GM19025 (cell line): ENCODE measurements at regions not wholly inside any gene's neighbourhood (a gene's known extent, or its start where the extent isn't known, plus 50 kb on each side); places are given as distances from the start of the nearest gene placed in this dataset.
"Not testable (repeated sequence)": the region's sequence is repeated elsewhere in the genome, so short reads cannot be mapped to it uniquely, and the experiment has no call there.

Experiments
- ATAC-seq: cut with Tn5 transposase; IDR thresholded peaks from one replicate; pipeline ENCODE4 v1.9.1; 2021; ENCODE audit warnings: mild to moderate bottlenecking, low read depth, moderate library complexity; ENCODE audit not compliant: unreplicated experiment

- no peak for ATAC-seq
These were observed 347.5 kb downstream of the NKX6-1 start for GRCh38 chr4:84151574-84151973.

DNA sequence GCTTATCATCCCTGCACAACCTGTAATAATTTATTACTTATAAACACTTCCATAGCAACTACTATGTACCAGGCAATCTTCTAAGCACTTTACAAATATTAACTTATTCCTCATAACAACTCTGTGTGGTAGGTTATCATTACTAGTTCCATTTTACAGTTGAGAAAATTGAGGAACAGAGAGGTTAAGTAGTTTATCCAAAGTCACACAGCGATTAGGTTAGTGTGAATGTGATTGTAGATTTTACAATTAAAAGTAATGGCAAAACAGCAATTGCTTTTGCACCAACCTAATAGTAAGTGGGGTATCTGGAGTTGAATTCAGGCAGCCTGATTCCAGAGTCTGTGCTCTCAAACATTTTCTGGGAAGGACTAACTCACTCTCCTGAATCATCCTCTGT is 348.9 kb downstream of the NKX6-1 start:
- ATAC-seq = no peak

- no peak for ATAC-seq
These were observed 351.3 kb downstream of the NKX6-1 start for GRCh38 chr4:84147831-84148230.

DNA sequence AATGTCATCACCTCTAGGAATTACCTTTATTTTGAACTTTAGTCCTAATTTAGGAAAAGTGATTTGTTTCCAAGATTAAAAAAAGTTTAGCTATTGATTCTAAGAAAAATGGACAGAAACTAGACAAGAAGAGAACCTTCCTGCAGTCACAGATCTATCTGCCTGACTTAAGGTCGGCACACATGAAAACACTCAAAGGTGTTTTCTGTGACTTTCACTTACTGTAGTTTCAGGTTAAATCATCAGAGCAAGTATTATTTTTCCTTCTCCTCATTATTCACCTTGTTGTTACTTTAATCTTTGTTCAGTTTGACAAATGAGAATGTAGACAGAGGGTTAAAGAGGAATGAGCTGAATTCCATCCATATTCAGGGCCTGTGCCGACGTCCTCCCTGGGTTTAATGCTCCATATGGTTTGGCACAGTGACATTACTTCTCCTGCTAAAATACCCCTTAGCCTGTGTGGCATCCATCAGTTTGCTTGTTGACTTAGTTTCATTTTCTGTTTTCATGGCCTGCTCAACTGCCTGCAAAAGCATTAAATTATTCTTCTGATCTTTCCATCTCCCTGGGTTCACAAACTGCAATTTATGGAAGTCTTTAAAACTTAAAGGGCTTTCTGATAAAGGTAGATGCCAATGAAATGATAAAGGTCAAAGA is 352.7 kb downstream of the NKX6-1 start:
- no peak for ATAC-seq

DNA sequence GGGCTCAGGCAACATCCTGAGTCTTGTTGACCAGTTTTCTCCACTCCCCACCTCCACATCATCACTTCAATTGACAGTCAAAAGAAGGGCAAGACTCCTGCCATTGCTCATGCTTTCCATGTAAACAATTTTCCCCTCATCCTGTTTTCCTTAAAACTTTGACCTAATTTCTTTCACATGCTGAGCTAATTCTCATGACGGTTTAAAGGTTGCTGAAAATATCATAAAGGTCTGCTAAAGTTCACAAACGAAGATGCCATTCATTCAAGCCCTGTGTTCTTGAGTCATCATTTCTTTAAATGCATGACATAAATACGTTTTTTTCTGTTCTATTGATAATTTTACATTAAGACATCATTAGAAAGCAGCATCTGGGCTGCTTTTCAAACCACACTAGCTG is 353.9 kb downstream of the NKX6-1 start:
- no peak for ATAC-seq

DNA sequence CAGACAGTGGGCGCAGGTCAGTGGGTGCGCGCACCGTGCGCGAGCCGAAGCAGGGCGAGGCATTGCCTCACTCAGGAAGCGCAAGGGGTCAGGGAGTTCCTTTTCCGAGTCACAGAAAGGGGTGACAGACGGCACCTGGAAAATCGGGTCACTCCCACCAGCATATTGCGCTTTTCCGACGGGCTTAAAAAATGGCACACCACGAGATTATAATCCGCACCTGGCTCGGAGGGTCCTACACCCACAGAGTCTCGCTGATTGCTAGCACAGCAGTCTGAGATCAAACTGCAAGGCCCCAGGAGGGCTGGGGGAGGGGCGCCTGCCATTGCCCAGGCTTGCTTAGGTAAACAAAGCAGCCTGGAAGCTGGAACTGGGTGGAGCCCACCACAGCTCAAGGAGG is 372.2 kb downstream of the NKX6-1 start:
- ATAC-seq = not testable (repeated sequence)

GRCh38 chr4:84126061-84126787 is 372.9 kb downstream of the NKX6-1 start:
- ATAC-seq = no peak

- ATAC-seq = no peak
These were observed 389.1 kb downstream of the NKX6-1 start for GRCh38 chr4:84110040-84110439.

DNA sequence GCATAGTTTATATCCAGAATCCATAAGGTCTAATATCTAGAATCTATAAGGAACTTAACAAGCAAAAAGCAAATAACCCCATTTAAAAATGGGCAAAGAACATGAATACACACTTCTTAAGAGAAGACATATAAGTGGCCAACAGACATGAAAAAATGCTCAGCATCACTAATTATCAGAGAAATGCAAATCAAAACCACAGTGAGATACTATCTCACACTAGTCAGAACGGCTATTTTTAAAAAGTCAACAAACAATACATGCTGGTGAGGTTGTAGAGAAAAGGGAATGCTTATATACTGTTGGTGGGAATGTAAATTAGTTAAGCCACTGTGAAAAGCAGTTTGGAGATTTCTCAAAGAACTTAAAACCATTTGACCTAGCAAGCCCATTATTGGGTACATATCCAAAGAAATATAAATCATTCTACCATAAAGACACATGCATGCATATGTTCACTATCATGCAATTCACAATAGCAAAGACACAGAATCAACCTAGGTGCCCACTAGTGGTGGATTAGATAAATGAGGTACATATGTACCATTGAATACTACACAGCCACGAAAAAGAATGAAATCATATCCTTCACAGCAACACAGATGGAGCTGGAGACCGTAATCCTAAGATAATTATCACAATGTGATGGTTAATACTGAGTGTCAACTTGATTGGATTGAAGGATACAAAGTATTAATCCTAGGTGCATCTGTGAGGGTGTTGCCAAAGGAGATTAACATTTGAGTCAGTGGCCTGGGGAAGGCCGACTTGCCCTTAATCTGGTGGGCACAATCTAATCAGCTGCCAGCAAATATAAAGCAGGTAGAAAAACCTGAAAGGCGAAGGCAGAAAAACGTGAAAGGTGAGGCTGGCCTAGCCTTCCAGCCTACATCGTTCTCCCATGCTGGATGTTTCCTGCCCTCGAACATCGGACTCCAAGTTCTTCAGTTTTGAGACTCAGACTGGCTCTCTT is 397.2 kb downstream of the NKX6-1 start:
- not testable (repeated sequence) for ATAC-seq

DNA sequence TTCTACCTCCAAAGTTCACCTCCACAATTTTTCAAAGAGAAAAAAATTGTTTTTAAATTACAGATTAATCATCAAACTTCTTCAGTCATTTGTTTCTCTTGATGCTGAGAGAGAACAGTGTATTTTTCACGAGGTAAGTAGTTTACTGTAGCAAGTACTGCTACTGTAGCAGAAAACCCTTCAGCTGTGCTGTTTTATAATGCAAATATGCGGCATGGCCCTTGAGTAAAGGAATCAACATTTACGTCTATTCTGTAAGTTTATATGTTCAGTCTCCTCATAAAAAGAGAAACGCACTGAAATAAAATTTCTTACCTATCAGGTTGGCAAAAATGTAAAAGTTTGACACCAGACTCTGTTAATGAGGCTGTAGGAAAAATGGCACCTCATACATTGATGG is 399.0 kb downstream of the NKX6-1 start:
- no peak for ATAC-seq

GRCh38 chr4:84099599-84099998 is 399.5 kb downstream of the NKX6-1 start:
- ATAC-seq = no peak

DNA sequence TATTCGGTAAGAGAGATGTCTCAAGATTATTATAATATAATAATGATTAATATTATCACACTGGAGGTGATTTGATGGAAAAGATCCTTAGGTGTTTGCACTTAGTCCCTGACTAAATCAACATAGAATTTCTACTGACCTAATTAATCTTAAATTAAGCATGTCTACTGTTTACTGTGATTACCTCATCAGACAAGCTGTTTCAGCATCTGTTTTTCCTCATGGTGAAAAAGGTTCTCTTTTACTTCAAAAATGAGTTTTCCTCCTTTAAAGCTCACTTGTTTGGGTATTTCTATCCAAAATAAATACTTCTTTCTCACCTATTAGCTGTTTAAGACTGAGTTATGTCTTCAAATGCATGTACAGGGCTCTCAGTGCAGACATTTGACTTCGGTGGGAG is 407.8 kb downstream of the NKX6-1 start:
- no peak for ATAC-seq

- no peak for ATAC-seq
These were observed 409.2 kb downstream of the NKX6-1 start for GRCh38 chr4:84089652-84090437.

DNA sequence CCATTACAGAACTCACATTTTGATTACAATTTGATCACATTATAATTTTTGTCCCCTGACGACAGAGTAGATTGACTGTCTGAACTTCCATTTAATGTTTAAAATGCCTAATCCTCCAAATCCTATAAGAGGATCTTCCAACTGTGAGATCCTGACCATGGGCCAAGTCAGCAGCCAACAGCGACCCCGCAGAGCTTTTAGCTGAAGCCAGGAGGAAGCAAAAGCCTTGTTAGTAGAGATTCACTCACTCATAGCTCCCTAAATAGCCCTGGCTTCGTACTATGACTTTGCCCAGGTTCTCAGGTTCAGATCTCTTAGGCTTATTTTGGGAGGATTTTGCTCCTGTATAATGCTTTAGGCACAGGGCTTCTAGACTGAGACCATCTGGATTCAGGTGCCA is 413.1 kb downstream of the NKX6-1 start:
- ATAC-seq = no peak

DNA sequence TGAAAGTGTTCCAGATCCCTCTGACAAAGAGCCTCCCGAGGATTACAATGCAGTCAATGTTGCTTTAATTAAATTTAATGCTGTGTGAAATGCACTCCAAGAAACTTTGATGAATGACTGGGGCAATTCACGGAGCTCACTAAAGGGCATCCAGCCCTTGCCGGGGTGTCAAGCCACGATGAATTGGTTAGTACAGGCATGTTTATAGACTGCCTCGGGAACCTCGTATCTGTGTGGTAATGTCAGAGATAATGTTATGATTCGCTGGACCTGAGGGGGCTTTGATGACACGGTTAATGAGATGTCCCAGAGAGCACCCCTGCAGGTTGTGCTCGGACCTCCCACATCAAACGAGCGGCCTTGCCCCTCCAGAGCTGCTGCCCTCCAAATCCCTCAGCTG is 428.8 kb downstream of the NKX6-1 start:
- ATAC-seq = no peak

GRCh38 chr4:84063619-84064018 is 435.5 kb downstream of the NKX6-1 start:
- ATAC-seq = no peak

DNA sequence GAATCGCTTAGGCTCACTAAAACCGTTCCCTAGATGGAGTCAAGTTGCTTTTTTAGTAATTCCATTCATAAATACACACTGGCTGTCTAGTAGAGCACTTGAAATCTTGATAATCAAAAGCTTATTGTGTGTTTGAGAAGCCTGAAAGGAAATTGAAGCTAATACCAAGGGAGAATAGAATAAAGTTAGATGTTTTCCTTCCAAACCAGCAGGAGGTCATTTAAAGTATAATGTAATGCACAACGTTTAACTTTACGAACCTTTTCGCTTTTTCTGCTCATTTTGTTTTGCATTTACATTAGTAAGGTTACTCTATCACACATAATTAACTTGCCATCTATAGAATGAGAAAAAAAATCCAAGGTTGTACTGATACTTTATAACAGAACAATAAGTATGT is 440.9 kb downstream of the NKX6-1 start:
- no peak for ATAC-seq

GRCh38 chr4:84051639-84052038 is 447.5 kb downstream of the NKX6-1 start:
- no peak for ATAC-seq

DNA sequence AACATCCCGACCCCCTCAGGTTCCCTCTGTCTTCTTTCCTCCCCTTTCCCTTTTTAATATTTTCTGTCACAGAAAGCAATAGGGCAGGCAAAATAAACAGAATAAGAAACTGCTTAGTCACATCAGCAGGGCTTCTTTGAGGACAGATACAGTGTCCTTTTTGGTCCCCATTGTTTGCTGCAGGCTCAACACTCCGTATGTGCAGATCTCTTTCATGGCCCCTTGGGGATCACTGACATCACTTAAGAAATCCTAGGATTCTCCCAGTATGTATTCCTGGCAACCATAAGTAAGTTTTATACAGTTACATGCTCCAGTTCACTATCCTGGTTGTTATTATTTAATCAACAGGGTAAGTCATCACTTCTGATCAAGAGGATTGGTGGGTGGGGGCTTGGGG is 448.0 kb downstream of the NKX6-1 start:
- no peak for ATAC-seq

DNA sequence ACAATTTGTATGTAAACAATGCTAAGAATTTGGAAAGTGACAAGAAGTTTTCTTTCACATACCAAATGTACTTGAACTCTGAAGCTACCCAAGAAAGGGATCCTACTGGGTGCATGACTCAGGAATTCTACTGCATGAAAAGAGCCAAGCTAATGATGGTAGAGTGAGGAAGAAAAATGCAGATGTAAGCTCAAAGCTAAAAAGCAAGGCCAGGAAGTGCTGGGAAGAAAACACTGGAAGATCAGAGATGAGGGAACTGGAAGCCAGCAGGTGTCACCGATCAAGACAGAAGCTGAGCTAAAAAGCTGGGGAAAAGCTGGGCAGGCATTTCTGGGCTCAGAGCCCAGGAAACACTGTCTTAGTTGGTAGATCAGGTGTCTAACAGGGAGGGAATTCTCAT is 449.1 kb downstream of the NKX6-1 start:
- no peak for ATAC-seq
